ENCODE measurements at regions not wholly inside any gene's neighbourhood (a gene's known extent, or its start where the extent isn't known, plus 50 kb on each side); places are given as distances from the start of the nearest gene placed in this dataset.

DNA sequence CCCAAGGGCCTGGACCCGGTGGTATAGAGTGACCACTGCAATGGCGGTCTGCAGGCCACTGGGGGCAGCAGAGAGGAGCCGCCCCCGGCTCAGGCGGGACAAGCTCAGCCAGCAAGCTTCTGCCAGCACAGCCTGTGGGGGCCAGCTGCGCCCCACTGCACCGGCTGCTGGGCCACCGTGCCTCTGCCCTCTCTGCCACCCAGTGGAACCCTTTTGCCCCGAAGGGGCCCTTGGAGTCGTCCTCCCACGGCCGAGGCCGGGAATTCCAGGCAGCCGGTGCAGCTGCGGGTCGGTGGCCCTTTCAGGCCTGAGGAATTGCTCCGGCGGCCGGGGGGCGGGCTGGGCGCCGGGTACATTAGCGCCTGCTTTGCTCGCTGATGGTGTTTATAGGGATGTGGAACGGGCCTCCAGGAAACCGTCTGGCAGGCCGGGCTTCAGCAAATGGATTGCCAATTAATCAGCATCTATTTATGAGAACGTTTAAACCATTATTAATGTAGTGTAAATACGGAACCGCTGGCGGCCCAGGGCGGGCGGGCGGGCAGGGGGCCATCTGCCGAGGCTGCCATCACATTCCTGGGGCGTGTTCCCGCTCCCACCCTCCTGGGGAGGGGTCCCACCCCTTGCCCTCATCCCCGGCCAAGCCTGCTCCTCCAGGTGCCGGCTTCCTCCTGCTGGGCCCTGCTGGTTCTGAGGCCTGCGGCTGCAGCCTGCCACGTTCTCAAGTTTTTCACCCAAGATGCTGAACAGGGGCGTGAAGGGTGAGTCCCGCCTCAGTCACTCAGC is 127.4 kb downstream of the BARX1 start:
- peak in 2 of 3 experiments; percentile 86 to 88 for DNase-seq

DNA sequence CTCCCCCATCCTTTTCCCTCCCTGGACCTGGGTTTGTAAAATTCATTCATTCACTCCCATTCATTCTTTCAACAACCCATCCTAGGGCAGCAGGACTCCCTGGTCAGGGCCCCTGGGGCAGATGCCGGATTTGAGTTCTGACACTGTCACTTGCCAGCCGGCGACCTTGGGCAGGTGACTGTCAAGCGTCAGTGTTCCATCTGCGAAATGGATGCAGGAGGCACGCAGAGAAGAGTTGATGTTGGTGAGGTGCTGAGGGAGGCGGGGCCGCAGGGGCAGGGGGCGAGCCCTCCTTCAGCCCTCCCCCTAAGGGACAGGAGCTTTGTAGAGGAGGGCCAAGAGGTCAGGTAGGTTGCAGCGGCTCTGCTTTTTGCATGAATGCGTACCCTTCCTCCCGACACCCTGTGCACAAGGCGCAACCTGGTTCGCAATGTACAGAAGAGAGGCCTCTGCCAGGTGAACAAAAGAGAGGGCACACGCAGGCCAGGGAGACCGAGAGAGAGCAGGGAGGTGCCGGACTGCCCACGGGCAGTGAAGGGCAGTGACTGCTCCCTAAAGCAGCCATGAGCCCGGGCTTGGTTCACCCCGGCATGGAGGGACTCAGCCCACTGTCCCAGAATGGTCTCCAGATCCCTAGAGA is 128.1 kb downstream of the BARX1 start:
- DNase-seq: no peak

DNA sequence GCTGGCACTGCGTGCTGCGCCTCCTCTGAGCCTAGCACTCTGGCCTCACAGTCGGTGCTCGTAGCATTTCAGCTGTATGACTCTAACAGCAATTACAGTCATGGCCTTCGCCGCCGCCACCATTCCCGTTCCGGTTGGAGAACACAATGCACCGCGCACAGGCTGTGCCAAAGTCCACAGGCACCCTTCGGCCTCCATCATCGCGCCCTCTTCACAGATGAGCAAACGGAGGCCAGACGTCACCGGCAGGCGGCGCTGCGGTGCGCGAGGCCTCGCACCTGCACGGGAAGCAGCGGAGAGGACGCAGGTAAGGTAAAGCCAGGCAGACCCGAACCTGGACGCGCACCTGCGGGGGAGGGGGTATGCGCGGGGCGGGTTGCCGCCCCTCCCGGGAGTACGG is 128.9 kb downstream of the BARX1 start:
- no peak for DNase-seq

DNA sequence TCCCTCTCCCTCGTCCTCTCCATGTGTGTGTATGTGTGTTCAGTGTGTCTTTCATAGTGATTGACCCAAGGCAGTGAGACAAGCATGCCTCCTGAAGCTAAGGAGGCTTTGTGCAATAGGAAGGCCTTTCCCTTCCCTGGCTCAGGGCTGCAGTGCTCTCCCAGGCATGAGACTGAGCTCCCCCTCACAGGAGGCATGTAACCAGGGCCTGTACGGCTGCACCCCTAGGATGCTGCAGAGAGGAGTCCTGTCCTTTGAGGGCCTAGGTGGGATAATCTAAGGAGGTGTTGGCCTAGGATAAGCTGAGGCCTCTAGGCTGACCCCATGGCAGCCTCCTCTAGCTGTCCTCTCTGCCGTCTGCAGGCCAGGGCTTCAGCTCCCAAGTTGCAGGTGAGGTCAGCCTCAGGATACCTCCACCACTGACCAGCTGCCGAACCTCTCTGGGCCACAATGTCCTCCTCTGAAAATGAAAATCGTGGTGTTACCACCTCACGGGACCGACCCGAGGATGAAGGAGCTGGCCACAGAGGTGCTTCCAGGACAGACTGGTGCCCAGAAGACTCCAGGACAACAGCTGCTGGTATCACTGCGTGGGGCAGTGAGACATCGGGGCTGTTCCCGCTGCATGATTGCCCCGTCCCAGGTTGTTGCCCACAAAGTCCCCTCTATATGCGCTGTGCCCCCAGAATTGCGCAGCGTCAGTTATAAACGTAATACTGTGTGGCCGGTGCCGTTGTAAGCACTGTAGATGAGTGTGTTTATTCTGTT is 129.6 kb downstream of the BARX1 start:
- DNase-seq: no peak

DNA sequence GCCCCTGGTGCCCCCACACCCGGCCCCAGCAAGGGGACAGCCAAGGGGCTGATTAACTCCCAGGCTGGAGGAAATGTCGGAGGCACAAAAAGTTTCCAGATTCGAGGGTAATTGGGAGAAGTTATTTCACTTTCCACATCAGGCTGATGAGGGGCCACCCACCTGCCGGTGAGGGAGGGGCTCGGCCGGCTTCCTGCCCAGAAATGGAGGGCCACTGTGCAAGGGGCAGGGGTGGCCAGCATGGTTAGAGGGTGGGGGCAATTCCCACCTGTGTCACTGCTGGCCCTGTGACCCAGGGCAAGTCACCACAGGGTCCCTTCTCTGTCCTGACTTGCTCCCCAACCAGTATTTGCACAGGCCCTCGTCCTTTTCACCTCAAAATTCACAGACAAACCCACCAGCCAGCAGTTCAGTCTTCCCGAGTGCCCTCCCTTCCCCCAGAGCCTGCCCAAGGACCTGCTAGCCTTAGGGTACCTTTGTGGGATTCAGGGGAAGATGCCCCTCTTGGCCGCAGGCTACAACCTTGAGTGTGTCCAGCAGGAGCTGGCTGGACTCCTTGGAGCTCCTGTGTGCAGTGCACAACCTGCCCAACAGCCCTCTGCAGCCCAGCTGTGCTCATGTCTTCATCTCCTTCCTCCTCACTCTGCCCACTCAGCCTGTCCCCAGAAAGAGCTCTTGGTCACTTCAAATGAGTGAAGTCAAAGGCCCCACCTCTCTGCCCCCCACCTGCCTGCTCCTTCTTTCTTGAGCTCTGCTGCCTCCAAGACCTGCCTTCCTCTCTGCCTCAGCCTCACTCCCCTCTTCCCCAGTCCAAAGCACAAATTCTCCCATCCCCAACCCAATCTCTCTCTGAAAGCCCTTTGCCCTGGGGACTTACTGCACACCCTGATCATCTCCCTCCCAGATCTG is 130.5 kb downstream of the BARX1 start:
- no peak for DNase-seq

DNA sequence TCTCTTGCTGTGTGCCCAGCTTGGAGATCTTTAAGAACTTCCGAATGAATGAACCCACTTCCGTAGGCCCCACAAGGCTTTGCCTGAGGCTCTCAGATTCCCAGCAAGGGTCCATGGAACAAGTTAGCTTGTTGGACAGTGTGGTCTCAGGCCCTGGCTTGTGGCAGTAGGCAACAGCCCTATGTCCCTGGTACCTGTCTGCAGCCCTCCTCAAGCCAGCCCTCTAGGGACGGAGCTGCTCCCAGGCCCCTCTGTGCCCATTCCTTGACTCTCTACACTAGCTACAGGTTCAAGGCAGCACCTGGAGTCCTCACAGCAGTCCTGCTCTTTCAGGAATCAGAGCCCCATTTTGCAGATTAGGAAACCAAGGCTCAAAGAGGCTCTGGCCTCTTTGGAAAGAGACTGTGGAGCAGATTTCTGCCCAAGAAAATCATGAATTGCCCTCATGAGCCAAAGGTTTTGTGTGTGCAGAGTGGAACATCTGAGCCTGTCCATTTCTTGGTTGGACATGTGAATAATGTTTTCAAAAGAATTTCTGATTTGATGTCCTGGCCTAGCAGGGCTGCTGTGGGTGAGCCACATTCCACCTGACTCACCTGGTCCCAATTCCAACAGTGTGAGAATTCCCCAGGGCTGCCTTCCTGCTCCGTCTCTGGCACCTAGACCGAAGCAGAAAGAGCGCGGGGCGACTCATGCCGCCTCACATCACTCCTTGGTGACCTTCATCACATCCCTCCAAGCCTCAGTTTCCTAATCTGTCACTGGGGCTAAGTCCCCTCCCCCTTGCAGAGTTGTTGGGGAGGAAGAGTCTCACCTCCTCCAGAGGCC is 131.7 kb downstream of the BARX1 start:
- DNase-seq: no peak

DNA sequence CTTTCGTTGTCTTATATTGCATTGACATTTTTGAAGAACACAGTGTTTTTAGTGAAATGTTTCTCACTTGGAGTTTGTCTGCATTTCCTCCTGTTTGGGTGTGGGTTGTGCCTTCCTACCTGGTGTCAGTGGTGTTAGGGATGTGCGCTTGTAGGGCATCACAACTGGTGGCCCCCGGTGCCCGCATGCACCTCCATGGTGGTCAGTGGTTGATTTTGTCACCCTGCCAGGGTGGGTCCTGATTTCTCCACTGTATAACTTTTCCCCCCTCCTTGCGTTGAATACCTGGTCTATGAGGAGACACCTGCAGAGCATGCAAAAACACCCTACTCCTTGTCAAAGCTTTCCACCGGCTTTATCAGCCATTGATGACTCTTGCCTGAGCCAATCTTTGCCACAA is 132.9 kb downstream of the BARX1 start:
- no peak for DNase-seq

DNA sequence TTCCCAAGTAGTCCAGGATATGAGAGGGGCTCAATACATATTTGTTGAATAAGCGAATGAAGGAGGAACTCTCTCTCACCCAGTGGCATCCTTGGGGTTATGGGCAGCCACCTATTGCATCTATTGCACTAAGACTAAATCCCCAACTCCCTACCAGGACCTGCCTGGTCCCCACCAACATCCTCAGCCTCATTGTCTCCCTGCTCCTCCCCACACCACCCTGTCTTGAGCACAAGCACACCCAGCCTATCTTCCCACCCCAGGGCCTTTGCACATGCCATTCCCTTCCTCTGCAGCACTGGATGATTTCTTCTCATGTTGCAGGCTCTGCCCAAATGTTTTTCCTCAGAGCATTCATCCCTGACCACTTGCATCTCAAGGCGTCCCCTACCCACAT is 133.8 kb downstream of the BARX1 start:
- DNase-seq: no peak

DNA sequence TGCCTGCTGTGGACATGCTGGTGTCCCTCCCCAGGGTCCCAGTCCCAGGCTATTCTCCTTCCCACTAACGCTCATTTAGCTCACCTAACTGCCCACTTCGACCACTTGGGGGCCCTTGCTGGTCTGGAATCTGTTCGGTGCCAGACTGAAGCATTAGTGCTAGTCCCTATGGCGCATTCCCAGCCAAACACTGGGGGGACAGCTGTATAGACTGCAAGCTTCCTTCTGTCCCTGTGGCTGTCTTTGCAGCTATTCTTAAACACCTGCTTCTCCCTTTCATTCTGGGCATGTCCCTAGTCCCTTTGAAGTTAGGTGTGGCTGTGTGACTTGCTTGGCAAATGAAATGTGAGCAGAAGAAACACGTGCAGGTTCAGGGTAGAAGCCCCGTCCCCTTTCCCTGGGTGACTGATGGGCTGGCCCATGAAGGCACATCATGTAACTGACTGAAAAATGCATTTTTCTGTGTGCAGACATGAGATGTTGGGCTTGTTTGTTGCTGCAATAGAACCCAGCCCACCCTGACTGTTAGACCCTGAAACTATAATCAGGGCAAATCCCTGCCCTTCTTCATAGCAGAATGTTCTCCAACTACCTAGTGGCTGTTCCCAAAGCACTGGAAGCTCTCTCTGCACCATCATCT is 134.4 kb downstream of the BARX1 start:
- DNase-seq: peak in 1 of 3 experiments; percentile 12

DNA sequence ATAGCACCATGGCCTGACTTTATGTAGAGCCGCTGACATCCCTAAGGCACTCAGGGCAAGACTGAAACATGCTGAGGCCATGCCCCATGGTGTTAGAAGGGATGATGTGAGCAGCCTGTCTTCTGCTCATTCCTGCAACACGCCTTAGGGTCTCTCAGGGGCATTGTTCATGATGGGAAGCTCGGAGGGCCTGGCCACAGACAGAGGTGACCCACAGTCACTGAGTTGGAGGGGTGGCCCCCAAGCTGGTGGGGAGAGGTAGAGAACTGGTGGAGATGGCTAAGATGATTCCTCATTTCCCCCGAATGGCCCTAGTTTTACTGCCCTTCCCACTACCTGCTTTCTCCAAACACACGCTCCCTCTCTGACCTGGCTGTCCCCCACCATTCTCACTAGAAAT is 135.2 kb downstream of the BARX1 start:
- DNase-seq: no peak

DNA sequence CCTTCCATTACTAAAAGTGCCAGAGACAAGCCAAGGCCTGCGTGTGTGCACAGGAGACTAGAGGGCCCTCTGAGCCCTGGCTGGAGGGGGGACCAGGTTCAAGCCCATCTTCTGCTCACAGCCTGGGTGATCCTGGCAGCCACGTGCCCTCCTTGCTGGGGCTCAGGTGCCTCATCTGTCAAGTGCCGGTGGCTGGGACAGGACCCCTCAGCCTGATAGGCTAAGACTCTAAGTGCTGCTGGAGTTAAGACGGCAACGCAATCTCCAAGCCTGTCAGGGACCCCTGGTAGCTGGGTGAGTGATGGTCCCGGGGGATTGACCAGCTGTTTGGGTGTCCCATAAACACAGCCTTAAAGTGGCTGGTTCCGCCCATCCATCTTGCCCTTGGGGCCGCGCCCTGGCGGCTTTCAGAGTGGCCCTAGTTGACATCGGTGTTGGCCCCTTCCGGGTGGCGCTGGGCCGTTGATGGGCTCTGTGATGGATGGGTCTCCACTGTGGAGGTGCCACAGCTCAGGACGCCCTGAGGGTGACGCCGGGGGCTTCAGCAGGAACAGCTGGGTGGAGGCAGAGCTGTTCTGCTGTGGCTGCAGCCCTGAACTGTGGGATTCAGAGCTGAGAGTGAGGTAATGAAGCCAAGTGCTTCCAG is 136.2 kb downstream of the BARX1 start:
- DNase-seq: no peak

DNA sequence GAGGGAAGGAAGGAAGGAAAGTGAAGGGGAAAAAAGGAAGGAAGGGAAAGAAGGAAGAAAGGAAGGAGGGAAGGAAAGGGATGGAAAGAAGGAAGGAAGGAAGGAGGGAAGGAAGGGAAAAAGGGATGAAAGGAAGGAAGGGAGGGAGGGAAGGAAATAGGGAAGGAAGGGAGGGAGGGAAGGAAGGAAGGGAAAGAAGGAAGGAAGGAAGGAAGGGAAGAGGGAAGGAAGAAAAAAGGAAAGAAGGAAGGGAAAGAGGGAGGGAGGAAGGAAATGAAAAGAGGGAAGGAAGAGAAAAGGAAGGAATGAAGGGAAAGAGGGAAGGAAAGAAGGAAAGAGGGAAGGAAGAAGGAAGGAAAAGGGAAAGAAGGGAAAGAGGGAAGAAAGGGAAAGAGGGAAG is 136.9 kb downstream of the BARX1 start:
- DNase-seq: no peak

DNA sequence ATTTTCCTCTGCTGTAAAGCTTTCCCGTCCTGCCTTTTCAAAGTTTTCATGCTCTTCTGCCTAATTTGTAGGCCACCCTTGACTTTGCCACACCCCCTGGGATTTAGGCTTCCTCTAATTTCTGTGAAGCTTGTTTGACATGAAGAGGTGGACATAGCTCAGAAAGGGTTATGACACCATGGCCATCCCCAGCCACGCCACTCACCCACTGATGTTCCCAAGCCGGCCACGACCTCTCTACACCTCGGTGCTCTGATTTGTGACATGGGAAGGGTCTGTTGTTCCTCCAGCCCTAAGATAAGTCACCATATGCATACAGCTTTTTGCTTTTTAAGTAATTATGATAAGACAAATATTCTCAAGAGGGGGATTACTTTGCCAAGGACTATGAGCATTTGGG is 139.5 kb downstream of the BARX1 start:
- no peak for DNase-seq

DNA sequence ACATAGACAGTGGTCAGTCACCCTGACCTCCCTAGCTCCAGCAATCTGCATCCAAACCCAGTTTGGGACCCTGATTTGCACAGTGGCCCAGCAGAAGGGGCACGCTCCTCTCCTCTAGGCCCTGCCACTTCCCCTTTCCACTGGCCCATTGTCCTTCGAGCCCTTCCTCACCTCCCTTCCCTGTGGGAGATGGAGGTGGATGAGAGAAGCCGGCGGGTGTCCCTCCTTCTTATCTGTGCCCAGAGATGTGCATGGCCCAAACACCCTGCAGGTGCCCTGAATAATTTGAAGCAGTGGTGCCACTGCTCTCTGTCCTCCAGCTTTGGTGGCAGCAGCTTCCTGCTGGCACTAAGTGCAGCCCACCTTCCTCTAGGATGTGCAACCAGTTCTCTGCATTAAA is 140.0 kb downstream of the BARX1 start:
- DNase-seq: peak in 2 of 3 experiments; percentile 49 to 71

DNA sequence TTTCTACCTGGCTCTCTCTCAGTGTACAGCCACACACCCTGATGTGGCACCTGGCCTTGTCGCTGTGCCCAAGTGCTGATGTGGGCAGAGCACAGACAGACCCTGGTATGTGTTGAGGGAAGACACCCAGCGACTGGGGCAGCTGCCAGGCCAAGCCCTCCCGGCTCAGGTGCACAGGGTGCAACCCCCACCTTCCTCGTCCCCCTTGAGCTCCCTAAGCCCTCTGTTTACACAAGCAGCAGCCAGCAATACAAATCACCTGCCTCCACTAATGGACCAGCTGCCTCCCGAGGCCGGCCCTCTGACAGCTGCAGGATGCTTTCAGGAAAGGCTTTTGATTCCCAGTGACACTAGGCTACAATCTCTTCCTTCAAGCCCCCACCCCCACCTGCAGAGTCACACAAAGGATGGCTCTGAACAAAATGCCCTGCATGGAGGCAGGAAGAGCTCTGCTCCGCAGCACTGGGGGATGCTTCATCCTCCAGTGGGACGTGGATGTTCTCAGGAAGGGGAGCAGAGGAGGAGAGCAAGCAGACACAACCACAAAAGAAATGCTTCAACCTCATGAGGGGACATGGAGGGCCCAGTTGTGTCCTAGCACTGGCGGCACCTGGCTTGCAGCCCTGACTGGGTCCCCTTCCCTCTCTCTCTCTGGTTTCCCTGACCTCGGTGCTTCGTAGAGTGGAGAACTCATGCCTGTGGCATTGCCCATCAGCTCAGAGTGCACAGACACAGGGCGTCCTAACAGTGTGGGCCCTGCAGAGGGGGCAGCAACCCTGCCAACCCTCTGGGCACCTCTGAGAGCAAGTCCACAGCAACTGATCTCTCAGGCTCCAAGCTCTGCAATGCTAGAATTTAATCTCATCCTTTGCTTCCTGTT is 140.8 kb downstream of the BARX1 start:
- DNase-seq: peak; percentile 85 to 100 (median 98)

DNA sequence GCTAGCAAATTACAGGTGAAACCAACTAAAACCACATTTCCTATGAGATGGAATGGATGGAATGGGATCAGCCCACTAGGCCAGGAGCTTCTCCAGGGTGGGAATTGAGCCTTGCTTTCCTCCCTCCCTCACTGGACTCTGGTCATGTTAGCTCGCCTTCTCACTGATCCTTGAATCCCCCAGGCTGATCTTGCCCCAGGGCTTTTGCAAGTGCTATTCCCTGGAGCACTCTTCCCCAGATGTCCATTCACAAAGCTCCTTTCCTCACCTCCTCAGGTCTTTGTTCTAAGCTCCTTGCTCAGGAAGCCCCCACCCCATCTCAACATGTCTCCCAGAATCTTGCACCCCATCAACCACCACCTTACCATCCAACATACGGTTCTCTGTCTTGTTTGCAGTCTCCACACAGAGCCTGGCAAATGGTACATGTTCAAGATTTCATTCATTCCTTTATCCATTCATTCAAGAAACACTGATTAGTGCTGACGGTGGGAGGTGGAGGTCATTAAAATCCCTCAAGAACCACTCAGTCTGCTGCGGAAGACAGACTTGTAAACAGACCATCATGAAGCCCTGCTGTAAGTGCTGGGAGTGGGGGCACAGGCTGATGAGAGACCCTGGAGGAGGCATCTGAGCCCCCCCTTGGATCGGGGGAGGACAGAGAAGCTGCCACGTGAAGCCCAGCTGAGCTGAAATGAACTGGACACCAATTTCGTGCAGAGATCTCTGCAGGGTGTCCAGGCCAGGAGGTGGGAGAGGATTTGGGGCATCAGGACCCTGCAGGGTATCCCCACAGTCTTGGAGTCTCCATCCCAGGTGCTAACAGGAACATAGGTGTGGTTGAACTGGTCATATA is 141.7 kb downstream of the BARX1 start:
- peak; percentile 45 to 93 (median 58) for DNase-seq

DNA sequence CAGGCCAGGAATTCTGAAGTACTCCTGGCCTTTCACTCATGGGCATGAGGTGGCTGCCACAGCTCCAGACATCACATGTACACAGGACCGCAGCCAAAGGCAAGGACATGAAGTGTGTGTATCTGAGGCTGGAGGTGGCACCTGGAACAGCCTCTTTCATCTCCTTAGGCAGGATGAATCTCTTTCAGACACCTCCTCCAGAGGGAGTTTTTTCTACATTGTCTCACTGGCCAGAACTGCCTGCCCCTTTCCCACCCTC is 142.8 kb downstream of the BARX1 start:
- no peak for DNase-seq

DNA sequence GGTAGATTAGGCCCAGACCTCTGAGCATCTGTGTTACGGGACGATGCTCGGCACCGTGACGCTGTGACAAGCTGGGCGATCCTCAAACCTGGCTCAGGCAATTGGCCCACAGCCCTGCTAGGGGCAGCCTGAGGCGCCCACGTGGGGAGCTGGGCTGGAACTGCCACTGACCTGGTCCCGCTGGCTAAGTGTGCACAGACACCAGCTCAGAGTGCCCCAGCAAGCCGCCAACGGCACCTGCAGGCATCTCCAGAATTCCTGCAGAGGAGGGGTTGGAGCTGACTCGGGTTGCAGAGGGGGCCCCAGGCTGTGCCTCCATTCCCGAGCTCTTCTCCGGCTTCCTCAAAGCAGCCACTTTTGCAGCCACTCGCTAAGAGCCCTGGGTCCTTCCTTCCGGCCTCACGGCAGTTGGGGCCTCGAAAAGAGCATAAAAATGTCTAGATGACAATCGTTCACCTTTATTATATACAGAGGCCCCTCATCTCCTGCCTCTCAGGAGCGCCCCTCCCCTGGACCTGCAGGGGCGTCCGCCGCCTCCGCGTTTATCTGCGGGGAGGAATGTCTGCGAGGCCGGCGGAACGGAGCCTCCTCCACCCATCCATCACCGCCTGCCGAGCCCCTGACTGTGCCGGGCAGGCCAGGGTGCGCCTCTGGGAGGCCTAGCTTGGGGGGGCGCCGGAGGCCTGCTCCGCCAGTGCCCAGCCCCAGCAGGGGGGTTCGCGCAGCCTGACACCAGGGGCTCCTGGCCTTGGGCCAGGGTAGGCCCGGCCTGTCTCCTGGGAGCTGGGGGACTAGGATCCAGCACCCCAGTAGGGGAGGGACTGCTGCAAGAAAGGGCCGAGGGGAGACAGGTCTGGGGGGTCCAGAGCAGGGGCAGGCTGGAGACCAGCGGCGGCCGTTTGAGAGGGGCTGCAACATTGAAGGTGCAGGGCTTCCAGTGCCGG is 144.9 kb downstream of the BARX1 start:
- DNase-seq: no peak
